ENCODE measurements at regions not wholly inside any gene's neighbourhood (a gene's known extent, or its start where the extent isn't known, plus 50 kb on each side); places are given as distances from the start of the nearest gene placed in this dataset.
A peak's percentile ranks its signal among the peaks of the same experiment; 100 is the strongest.
"Not testable (repeated sequence)": the region's sequence is repeated elsewhere in the genome, so short reads cannot be mapped to it uniquely, and the experiment has no call there.

GRCh38 chrX:39484159-39485068 lies 613.3 kb downstream of the BCOR start:
- DNase-seq = no peak

DNA sequence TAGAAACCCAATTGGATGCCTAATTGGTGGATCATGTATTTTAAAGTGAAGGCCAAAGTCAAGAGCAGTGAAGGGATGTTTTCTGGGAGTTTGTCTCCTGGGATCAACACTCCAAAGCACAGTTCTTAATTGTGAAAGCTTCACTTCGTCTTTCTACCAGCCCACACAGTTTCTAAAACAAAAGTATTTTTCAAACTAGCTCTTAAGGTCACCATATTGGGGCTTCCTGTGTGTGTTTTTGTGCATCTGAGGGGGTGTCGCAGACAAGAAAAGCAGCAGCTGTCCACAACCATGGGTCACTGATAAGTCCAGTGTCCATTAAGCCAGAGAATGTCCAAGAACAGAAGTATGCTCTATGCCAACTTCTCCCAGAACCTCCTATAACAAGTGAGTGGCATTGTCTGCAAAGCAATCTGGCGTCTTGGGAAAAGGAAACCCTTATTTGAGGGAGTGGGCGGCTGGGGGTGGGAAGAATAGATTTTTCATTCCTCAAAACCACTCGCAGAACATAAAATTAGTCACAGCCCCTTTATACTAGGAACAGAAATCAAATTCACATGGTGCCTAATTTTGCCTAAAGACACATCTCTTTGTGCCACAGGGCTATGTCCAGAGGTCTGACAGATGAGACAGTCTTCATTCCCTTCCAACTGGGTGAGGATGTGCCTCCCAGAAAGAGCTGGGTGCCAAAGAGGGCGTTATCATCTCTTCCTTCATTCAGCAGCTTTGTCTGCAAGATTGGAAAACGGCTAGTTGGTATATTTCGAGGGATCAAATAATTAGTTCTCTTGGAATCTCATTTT lies 610.4 kb downstream of the BCOR start:
- no peak for DNase-seq

DNA sequence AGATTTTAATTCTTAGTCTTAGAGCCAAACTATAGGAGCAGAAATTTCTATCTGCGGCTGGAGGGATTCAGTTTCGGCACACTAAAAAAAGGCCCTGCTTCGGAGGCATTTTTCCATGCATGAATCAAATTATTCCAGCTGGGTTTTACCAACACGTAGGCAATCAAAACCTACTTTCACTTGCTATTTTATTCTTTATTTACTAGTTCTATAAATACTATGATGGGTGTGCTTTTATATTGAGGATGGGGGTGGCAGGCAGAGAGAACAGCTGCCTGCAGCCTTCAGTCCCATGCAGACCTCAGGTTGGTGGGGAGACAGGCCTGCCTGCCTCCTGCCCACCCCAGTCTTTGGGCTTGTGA lies 609.8 kb downstream of the BCOR start:
- DNase-seq = no peak

GRCh38 chrX:39491548-39492297 lies 606.0 kb downstream of the BCOR start:
- peak; percentile 67 for DNase-seq

DNA sequence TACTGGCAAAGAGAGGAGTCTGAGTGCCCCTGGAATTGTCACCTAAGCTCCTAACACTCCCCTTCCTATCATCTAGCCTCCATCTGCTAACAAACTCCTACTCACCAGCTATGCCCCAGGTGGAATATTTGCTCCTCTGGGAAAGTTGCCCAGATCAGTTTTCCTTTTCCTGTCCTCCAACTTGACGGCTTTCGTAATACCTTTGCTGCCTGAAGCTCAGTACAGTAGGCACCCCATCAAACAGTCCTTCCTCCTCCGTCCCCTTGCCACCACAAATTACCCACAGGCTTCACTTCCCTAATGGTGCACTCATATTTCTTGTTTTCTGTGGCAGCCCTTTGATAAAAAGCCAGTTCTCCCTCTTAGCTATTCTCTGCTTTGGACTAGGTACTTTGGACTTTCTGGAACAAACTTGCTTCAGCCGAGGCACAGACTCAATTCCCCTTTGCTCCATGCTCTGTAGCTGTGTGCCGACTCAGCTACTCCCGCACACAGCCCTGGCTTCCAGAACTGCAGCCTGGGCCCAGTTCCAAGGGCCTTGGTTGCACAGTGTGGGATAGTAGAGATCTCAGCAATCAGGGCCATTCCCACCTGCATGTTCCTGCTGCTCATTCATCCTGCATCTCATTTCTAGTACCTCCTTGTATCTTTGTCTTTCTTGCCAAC lies 605.1 kb downstream of the BCOR start:
- DNase-seq = no peak

DNA sequence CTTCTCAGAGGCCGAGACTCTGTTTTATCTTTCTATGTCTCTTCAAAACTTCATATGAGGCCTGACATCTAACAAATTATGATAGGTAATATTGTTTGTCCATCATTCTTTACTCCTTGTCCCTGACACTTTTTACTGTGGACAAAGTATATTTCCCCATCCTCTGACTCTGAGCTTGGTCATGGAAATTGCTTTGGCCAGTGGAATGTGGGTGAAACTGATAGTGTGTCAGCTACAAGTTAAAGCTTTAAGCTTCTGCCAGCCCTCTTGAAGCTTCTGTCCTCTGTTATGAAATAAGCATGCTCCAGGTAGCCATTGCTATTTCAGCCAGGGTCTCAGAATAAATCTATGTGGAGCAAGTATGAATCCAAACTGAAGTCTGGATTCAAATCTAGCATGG lies 604.6 kb downstream of the BCOR start:
- no peak for DNase-seq

GRCh38 chrX:39497117-39497516 lies 600.6 kb downstream of the BCOR start:
- DNase-seq = not testable (repeated sequence)

DNA sequence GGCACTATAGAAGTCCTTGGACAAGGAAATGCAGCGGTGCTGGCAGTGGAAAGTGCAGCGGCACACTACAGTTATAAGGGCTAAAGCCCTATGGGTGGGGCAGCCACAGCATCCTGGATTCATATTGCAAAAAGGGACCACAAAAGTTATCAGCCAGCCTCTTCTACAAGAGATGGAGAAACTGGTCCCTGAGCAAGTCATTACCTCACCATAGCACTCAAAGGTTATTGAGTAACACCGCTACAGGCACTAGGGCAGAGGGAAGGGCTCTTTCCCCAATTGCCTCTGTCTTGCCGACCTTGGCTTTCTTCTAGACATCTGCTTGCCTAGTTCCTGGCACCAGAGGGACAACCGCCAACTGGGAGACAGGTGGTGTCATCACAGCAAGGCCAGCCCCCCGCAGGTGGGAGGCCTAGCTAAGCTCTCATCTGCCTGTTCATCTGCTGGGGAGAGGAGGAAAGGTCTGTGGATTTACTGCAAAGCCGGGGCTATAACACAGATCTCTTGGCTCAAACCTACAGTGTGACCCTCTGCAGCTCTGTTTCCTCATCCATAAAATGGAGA lies 600.0 kb downstream of the BCOR start:
- no peak for DNase-seq

GRCh38 chrX:39499996-39500395 lies 597.8 kb downstream of the BCOR start:
- DNase-seq = no peak

GRCh38 chrX:39501822-39502221 lies 595.9 kb downstream of the BCOR start:
- DNase-seq = no peak

DNA sequence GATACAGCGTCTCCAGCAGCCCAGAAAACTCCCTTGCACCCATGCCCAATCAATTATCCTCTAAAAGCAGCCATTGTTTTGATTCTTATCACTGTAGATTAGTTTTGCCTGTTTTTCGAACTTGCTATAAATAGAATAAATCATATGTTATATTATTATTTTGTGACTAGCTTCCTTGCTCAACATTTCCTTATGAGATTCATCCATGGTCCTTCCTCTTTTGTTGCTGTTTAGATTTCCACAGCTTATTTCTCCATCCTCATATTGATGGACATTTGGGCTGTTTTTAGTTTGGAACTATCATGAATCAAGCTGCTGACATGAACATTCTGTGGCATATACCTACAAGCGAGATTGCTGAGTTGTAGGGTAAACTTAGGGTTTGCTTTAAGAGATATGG lies 595.3 kb downstream of the BCOR start:
- DNase-seq = no peak

DNA sequence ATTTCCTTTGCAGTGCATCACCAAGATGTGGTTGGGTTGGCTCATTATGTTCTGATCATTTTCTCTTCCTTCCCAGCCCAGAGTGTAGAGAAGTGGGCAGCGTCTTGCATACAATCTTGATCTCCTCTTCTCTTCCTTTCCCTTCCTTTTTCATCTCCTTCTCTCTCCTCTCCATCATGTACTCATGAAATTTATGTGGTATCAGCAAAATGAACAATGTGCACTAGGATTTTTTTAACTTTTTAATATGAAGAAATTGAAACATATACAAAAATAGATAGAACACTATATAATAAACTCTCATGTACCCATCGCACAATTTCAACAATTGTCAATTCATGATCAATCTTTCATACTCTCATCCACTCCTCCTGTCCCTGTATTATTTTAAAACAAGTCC lies 593.5 kb downstream of the BCOR start:
- DNase-seq = no peak

DNA sequence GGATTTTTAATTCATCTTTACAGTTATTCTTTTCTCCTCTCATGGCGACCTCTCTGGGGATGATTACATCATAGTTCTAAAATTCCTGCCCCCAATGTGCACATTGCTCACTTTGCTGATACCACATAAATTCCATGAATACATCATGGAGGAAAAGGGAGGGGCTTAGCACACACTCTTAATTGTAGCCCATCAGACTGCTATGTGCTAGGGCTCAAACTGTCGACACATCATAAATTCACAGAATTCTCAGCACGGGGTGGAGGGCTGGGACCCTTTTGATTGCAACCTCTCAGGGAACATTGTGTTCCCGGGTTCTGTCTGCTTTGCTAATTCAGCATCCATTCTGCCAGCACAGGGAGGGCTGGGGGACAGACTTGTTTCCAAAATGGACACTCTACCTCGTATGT lies 592.9 kb downstream of the BCOR start:
- no peak for DNase-seq

- no peak for DNase-seq
Measured at GRCh38 chrX:39506131-39506530, 591.6 kb downstream of the BCOR start.

DNA sequence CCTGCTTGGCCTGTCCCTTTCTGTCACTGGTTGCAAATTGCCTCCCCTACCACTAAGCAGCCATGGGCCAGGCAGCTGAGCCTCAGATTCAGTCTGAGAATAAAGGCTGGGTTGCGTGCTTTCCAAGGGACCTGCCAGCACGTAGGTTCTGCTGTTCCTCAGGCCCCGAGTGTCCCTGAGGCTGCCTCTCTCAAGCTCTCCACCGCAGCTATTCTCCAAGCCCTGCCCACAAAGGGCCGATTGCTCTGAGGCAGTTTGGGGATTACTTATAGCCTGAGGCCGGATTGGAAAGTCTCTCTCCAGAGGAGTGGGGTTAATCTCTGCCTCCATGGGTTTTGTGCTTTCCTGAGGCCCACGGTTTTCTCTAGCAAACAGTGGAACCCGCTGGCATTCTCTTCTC lies 590.7 kb downstream of the BCOR start:
- DNase-seq = no peak

DNA sequence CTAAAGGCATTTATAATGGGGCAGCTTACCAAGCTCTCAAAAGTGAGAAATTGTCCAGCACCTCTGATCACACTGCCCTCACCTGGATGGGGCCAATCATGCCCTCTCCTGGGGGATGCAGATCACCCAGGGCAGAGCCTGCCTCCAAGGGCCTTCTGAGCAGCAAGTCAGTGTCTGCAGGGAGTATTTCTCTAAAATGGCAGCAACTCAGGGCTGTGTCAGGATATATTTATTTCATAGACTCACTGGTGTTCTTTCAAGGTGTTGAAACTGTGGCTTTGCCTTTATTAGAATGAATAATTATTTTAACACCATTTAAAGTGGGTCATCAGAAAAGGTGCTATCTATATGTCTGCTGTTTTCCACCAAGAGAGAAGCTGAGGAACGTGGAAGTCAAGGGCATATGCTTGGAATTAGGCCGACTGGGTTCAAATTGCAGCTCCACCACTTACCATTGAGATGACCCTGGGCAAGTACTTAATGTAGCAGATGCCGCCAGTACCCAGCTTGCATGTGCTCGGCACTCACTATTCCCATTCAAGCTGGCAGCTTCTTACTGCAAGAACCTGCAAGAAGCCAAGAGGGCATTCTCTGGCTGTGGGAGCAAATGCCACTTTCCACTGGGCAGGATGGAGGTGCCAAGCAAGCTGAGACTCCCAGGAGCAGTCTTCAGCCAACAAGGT lies 590.0 kb downstream of the BCOR start:
- DNase-seq = no peak

GRCh38 chrX:39508300-39508692 lies 589.5 kb downstream of the BCOR start:
- DNase-seq = no peak

GRCh38 chrX:39509157-39509556 lies 588.6 kb downstream of the BCOR start:
- DNase-seq = no peak

- no peak for DNase-seq
Measured at GRCh38 chrX:39513836-39514235, 583.9 kb downstream of the BCOR start.

GRCh38 chrX:39514801-39515200 lies 583.0 kb downstream of the BCOR start:
- no peak for DNase-seq

- DNase-seq = no peak
Measured at GRCh38 chrX:39516427-39516841, 581.3 kb downstream of the BCOR start.

- DNase-seq = no peak
Measured at GRCh38 chrX:39518476-39519029, 579.2 kb downstream of the BCOR start.

Data from activated CD4-positive, alpha-beta T cell treated with anti-CD3 and anti-CD28 coated beads for 48 hours (primary cell).